ENCODE measurements at regions not wholly inside any gene's neighbourhood (a gene's known extent, or its start where the extent isn't known, plus 50 kb on each side); places are given as distances from the start of the nearest gene placed in this dataset.

GRCh38 chr11:112513417-112513816, 252.8 kb upstream of the PLET1 start:
- Histone ChIP-seq H3K36me3 (replicated peaks in 1 of 2; ENCODE audit: control insufficient read depth in 1 of 2, insufficient read depth in 2 of 2, low read length in 2 of 2) (no peaks in the 10 kb centered on the region), H3K4me1 (ENCODE audit: control insufficient read depth in 1 of 2, insufficient read depth in 2 of 2, low read length in 2 of 2) (peaks cover 0 to 7% of the 10 kb centered on the region in 2 donors), H3K9me3 (replicated peaks in 1 of 2; ENCODE audit: control insufficient read depth in 1 of 2, insufficient read depth in 1 of 2, low read length in 2 of 2) (no peaks in the 10 kb centered on the region), H3K27me3 (ENCODE audit: control insufficient read depth in 2 of 2, insufficient read depth in 2 of 2, low read length in 2 of 2) (no peaks in the 10 kb centered on the region), H3K4me2 (replicated peaks; ENCODE audit: extremely low read depth, low read length, poor library complexity, severe bottlenecking) (no peak overlapping the region), H3K27ac (ENCODE audit: low read depth in 1 of 2, low read length in 2 of 2) (no peak overlapping the region), H3K79me2 (ENCODE audit: insufficient read depth, low read length) (no peaks in the 10 kb centered on the region), H3K4me3 (replicated peaks in 1 of 3; ENCODE audit: low read depth in 2 of 3, low read length in 3 of 3) (no peak overlapping the region), H2AFZ (ENCODE audit: insufficient read depth, low read depth, low read length, poor library complexity, severe bottlenecking) (no peak overlapping the region), H4K20me1 (ENCODE audit: insufficient read depth, low read length) (no peaks in the 10 kb centered on the region), H3K9ac (ENCODE audit: insufficient read depth, low read length, poor library complexity, severe bottlenecking) (no peak overlapping the region)
- intact Hi-C loops (cut with micrococcal nuclease): no loop called here
- Mint-ChIP-seq H3K27ac (peak overlapping the region in 3 of 7 donors; percentile 12 to 70 (median 35)), H3K36me3 (no peaks in the 10 kb centered on the region), H3K4me1 (peaks cover 12% of the 10 kb centered on the region), H3K4me3 (no peak overlapping the region), H3K27me3 (ENCODE audit: low read depth in 3 of 3) (peaks cover 0 to 3% (median 2%) of the 10 kb centered on the region in 3 donors), H3K9me3 (peaks cover 0 to 3% (median 0%) of the 10 kb centered on the region in 7 donors)
- no peak for DNase-seq
- TF ChIP-seq CTCF (IDR thresholded peaks at IDR 0.05): no peak
- 81% methylated on average over 1 of the region's 2 CpGs for WGBS (ENCODE audit: insufficient coverage)

GRCh38 chr11:112514011-112514740, 253.5 kb upstream of the PLET1 start:
- no peak overlapping the region for H3K9ac ChIP-seq (ENCODE audit: insufficient read depth, low read length, poor library complexity, severe bottlenecking)
- H3K27ac Mint-ChIP-seq: peak overlapping the region in 3 of 7 donors; percentile 12 to 69 (median 16)
- no peak for TF ChIP-seq CTCF (IDR thresholded peaks at IDR 0.05)
- H3K4me3 ChIP-seq (replicated peaks in 1 of 3; ENCODE audit: low read depth in 2 of 3, low read length in 3 of 3): no peak overlapping the region
- H3K36me3 Mint-ChIP-seq: no peaks in the 10 kb centered on the region
- peak in 2 of 3 donors; percentile 19 to 38 for DNase-seq
- H3K36me3 ChIP-seq (replicated peaks in 1 of 2; ENCODE audit: control insufficient read depth in 1 of 2, insufficient read depth in 2 of 2, low read length in 2 of 2): no peaks in the 10 kb centered on the region
- peaks cover 0 to 7% of the 10 kb centered on the region in 2 donors for H3K4me1 ChIP-seq (ENCODE audit: control insufficient read depth in 1 of 2, insufficient read depth in 2 of 2, low read length in 2 of 2)
- H3K27me3 ChIP-seq (ENCODE audit: control insufficient read depth in 2 of 2, insufficient read depth in 2 of 2, low read length in 2 of 2): no peaks in the 10 kb centered on the region
- H2AFZ ChIP-seq (ENCODE audit: insufficient read depth, low read depth, low read length, poor library complexity, severe bottlenecking): no peak overlapping the region
- H3K9me3 ChIP-seq (replicated peaks in 1 of 2; ENCODE audit: control insufficient read depth in 1 of 2, insufficient read depth in 1 of 2, low read length in 2 of 2): no peaks in the 10 kb centered on the region
- intact Hi-C loops (cut with micrococcal nuclease): no loop called here
- peak overlapping the region in 1 of 2 donors; percentile 17 for H3K4me3 Mint-ChIP-seq
- H4K20me1 ChIP-seq (ENCODE audit: insufficient read depth, low read length): no peaks in the 10 kb centered on the region
- H3K27me3 Mint-ChIP-seq (ENCODE audit: low read depth in 3 of 3): peaks cover 0 to 3% (median 2%) of the 10 kb centered on the region in 3 donors
- WGBS (ENCODE audit: insufficient coverage): 0% methylated on average over 2 of the region's 5 CpGs
- H3K79me2 ChIP-seq (ENCODE audit: insufficient read depth, low read length): no peaks in the 10 kb centered on the region
- no peak overlapping the region for H3K27ac ChIP-seq (ENCODE audit: low read depth in 1 of 2, low read length in 2 of 2)
- no peak overlapping the region for H3K4me2 ChIP-seq (replicated peaks; ENCODE audit: extremely low read depth, low read length, poor library complexity, severe bottlenecking)
- H3K9me3 Mint-ChIP-seq: peaks cover 0 to 3% (median 0%) of the 10 kb centered on the region in 7 donors
- H3K4me1 Mint-ChIP-seq: peaks cover 12% of the 10 kb centered on the region
